ENCODE measurements at regions not wholly inside any gene's neighbourhood (a gene's known extent, or its start where the extent isn't known, plus 50 kb on each side); places are given as distances from the start of the nearest gene placed in this dataset.

GRCh38 chr3:144859161-144859560 is 887.5 kb downstream of the DIPK2A start:
- no peak overlapping the region for H3K27ac ChIP-seq
- intact Hi-C loops (cut with DNase I), result no loop called here
- no peak overlapping the region for H3K9ac ChIP-seq (ENCODE audit: low read depth in 2 of 2, low read length in 2 of 2)
- no peaks in the 10 kb centered on the region for H3K36me3 ChIP-seq
- no peaks in the 10 kb centered on the region for H3K9me3 ChIP-seq
- no peaks in the 10 kb centered on the region for H3K27me3 ChIP-seq
- no peak for DNase-seq
- no peaks in the 10 kb centered on the region for H3K4me1 ChIP-seq
- TF ChIP-seq CTCF (IDR thresholded peaks at IDR 0.05), result no peak
- H3K4me3 ChIP-seq, result no peak overlapping the region

- no peak for DNase-seq
- Histone ChIP-seq H3K9me3 (no peaks in the 10 kb centered on the region), H3K27me3 (no peaks in the 10 kb centered on the region), H3K4me3 (no peak overlapping the region), H3K4me1 (no peaks in the 10 kb centered on the region), H3K36me3 (no peaks in the 10 kb centered on the region), H3K27ac (no peak overlapping the region), H3K9ac (ENCODE audit: low read depth in 2 of 2, low read length in 2 of 2) (no peak overlapping the region)
- TF ChIP-seq CTCF (IDR thresholded peaks at IDR 0.05), result no peak
- intact Hi-C loops (cut with DNase I), result no loop called here
Measured at GRCh38 chr3:144864646-144865045, 893.0 kb downstream of the DIPK2A start.

GRCh38 chr3:144865948-144866347 is 894.3 kb downstream of the DIPK2A start:
- intact Hi-C loops (cut with DNase I), result no loop called here
- TF ChIP-seq CTCF (IDR thresholded peaks at IDR 0.05), result no peak
- no peak overlapping the region for H3K9ac ChIP-seq (ENCODE audit: low read depth in 2 of 2, low read length in 2 of 2)
- no peaks in the 10 kb centered on the region for H3K27me3 ChIP-seq
- H3K27ac ChIP-seq, result no peak overlapping the region
- no peaks in the 10 kb centered on the region for H3K36me3 ChIP-seq
- DNase-seq, result no peak
- no peaks in the 10 kb centered on the region for H3K4me1 ChIP-seq
- H3K9me3 ChIP-seq, result no peaks in the 10 kb centered on the region
- H3K4me3 ChIP-seq, result no peak overlapping the region

- H3K9me3 ChIP-seq, result no peaks in the 10 kb centered on the region
- TF ChIP-seq CTCF (IDR thresholded peaks at IDR 0.05), result no peak
- H3K36me3 ChIP-seq, result no peaks in the 10 kb centered on the region
- DNase-seq, result no peak
- no peak overlapping the region for H3K4me3 ChIP-seq
- no peaks in the 10 kb centered on the region for H3K27me3 ChIP-seq
- H3K27ac ChIP-seq, result no peak overlapping the region
- intact Hi-C loops (cut with DNase I), result no loop called here
- H3K4me1 ChIP-seq, result no peaks in the 10 kb centered on the region
- no peak overlapping the region for H3K9ac ChIP-seq (ENCODE audit: low read depth in 2 of 2, low read length in 2 of 2)
Measured at GRCh38 chr3:144866476-144866875, 894.9 kb downstream of the DIPK2A start.

GRCh38 chr3:144868506-144868905 is 896.9 kb downstream of the DIPK2A start:
- intact Hi-C loops (cut with DNase I), result no loop called here
- Histone ChIP-seq H3K4me1 (no peaks in the 10 kb centered on the region), H3K9ac (ENCODE audit: low read depth in 2 of 2, low read length in 2 of 2) (no peak overlapping the region), H3K4me3 (no peak overlapping the region), H3K27me3 (no peaks in the 10 kb centered on the region), H3K36me3 (no peaks in the 10 kb centered on the region), H3K27ac (no peak overlapping the region), H3K9me3 (no peaks in the 10 kb centered on the region)
- no peak for DNase-seq
- no peak for TF ChIP-seq CTCF (IDR thresholded peaks at IDR 0.05)

- H3K36me3 ChIP-seq, result no peaks in the 10 kb centered on the region
- intact Hi-C loops (cut with DNase I), result no loop called here
- no peak for DNase-seq
- no peaks in the 10 kb centered on the region for H3K27me3 ChIP-seq
- H3K9me3 ChIP-seq, result no peaks in the 10 kb centered on the region
- no peak overlapping the region for H3K27ac ChIP-seq
- no peak overlapping the region for H3K4me3 ChIP-seq
- no peak for TF ChIP-seq CTCF (IDR thresholded peaks at IDR 0.05)
- no peaks in the 10 kb centered on the region for H3K4me1 ChIP-seq
- H3K9ac ChIP-seq (ENCODE audit: low read depth in 2 of 2, low read length in 2 of 2), result no peak overlapping the region
Measured at GRCh38 chr3:144873066-144873465, 901.4 kb downstream of the DIPK2A start.

All from colonic mucosa (tissue), 4 donors.